ENCODE measurements at regions not wholly inside any gene's neighbourhood (a gene's known extent, or its start where the extent isn't known, plus 50 kb on each side); places are given as distances from the start of the nearest gene placed in this dataset.
"Not testable (repeated sequence)": the region's sequence is repeated elsewhere in the genome, so short reads cannot be mapped to it uniquely, and the experiment has no call there.

- H3K4me3 ChIP-seq: no peak overlapping the region
- no peaks in the 10 kb centered on the region for H3K36me3 ChIP-seq (ENCODE audit: low read depth, missing control alignments)
- H3K27ac ChIP-seq: no peak overlapping the region
- H3K9me3 ChIP-seq: no peaks in the 10 kb centered on the region
- DNase-seq: no peak
- no peak for TF ChIP-seq CTCF (IDR thresholded peaks at IDR 0.05)
- no peak for TF ChIP-seq POLR2A (IDR thresholded peaks at IDR 0.05)
- WGBS, 2 donors: 91 to 97% methylated on average over 7 of the region's 7 CpGs
- H3K4me1 ChIP-seq: peaks cover 6% of the 10 kb centered on the region
- intact Hi-C loops (cut with DNase I; ENCODE audit: low total_unique reads): no loop called here
- H3K27me3 ChIP-seq: no peaks in the 10 kb centered on the region
Observed at GRCh38 chr6:144379356-144379755, 94.2 kb downstream of the UTRN start.

- H3K9me3 ChIP-seq; H3K27ac ChIP-seq; H3K27me3 ChIP-seq; H3K4me3 ChIP-seq; intact Hi-C loops (cut with DNase I; ENCODE audit: low total_unique reads); DNase-seq; H3K4me1 ChIP-seq; H3K36me3 ChIP-seq (ENCODE audit: low read depth, missing control alignments): not testable (repeated sequence)
- WGBS, 2 donors: 96 to 100% methylated on average over 2 of the region's 2 CpGs
Observed at GRCh38 chr6:144381499-144381898, 96.4 kb downstream of the UTRN start.

DNA sequence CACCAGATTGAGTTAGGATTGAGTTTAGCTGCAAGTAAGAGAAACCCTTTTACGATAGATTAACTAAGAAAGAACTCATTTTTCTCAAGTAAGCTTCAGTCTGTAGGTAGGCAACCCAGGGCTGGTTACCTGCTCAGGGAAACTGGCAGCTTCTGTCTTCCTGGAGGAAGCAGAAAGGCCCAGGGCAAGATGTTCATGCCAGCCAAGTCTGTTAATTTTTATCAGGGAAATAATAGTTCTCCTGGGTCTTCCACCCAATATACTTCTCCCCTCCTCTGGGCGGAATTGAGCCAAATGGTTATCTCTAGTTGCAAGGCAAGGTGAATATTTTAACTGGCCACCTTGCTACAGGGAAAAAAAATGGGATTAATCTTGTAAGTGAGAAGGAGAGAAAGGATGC lies 98.2 kb downstream of the UTRN start:
- Histone ChIP-seq H3K4me3 (no peak overlapping the region), H3K27ac (no peak overlapping the region), H3K27me3 (no peaks in the 10 kb centered on the region), H3K9me3 (no peaks in the 10 kb centered on the region), H3K36me3 (ENCODE audit: low read depth, missing control alignments) (no peaks in the 10 kb centered on the region), H3K4me1 (peaks cover 5% of the 10 kb centered on the region)
- DNase-seq: no peak
- 94 to 100% methylated on average over 2 of the region's 2 CpGs for WGBS, 2 donors
- TF ChIP-seq POLR2A (IDR thresholded peaks at IDR 0.05): no peak
- TF ChIP-seq CTCF (IDR thresholded peaks at IDR 0.05): no peak
- intact Hi-C loops (cut with DNase I; ENCODE audit: low total_unique reads): no loop called here

GRCh38 chr6:144384427-144384826 lies 99.3 kb downstream of the UTRN start:
- Histone ChIP-seq H3K27ac (no peak overlapping the region), H3K36me3 (ENCODE audit: low read depth, missing control alignments) (no peaks in the 10 kb centered on the region), H3K4me1 (peaks cover 5% of the 10 kb centered on the region), H3K27me3 (no peaks in the 10 kb centered on the region), H3K9me3 (no peaks in the 10 kb centered on the region), H3K4me3 (no peak overlapping the region)
- intact Hi-C loops (cut with DNase I; ENCODE audit: low total_unique reads): no loop called here
- TF ChIP-seq POLR2A (IDR thresholded peaks at IDR 0.05) (no peak), CTCF (IDR thresholded peaks at IDR 0.05) (no peak)
- 87 to 94% methylated on average over 4 of the region's 4 CpGs for WGBS, 2 donors
- no peak for DNase-seq

DNA sequence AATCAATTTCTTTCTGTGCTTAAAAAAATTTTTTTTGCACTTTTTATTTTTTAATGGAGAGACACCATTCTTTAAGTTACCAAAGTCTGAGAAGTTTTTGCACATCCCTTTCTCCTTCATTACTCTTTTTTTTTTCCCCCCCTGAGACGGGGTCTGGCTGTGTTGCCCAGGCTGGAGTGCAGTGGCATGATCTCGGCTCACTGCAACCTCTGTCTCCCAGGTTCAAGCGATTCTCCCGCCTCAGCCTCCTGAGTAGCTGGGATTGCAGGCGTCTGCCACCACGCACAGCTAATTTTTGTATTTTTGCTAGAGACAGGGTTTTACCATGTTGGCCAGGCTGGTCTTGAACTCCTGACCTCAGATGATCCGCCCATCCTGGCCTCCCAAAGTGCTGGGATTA lies 104.3 kb downstream of the UTRN start:
- 89 to 94% methylated on average over 7 of the region's 7 CpGs for WGBS, 2 donors
- H3K36me3 ChIP-seq (ENCODE audit: low read depth, missing control alignments); intact Hi-C loops (cut with DNase I; ENCODE audit: low total_unique reads); DNase-seq; H3K4me3 ChIP-seq; H3K27me3 ChIP-seq; H3K27ac ChIP-seq; H3K4me1 ChIP-seq; H3K9me3 ChIP-seq: not testable (repeated sequence)

DNA sequence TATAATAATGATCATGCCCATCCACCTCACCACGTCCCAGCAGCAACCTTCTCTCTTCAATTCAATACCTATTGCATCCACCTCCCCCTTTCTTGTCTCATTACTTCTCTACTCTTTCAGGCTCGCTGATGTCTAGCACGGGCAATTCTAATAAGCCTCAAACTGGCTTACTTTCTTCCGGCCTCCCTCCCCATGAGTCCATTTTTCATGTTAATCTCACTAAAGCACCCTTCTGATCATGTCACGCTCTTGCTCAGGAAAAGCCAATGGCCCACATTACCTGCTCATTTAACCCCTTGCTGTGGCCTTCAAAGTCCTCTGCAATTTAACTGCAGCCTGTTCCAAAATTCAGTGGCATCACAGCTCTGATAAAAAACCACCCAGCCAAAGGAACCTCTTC lies 105.1 kb downstream of the UTRN start:
- peaks cover 5% of the 10 kb centered on the region for H3K4me1 ChIP-seq
- H3K9me3 ChIP-seq: no peaks in the 10 kb centered on the region
- no peak overlapping the region for H3K4me3 ChIP-seq
- no peak overlapping the region for H3K27ac ChIP-seq
- DNase-seq: no peak
- no peaks in the 10 kb centered on the region for H3K36me3 ChIP-seq (ENCODE audit: low read depth, missing control alignments)
- no peak for TF ChIP-seq POLR2A (IDR thresholded peaks at IDR 0.05)
- no peak for TF ChIP-seq CTCF (IDR thresholded peaks at IDR 0.05)
- H3K27me3 ChIP-seq: no peaks in the 10 kb centered on the region
- 91 to 93% methylated on average over 5 of the region's 5 CpGs for WGBS, 2 donors
- intact Hi-C loops (cut with DNase I; ENCODE audit: low total_unique reads): no loop called here
